ENCODE measurements at regions not wholly inside any gene's neighbourhood (a gene's known extent, or its start where the extent isn't known, plus 50 kb on each side); places are given as distances from the start of the nearest gene placed in this dataset.
"Not testable (repeated sequence)": the region's sequence is repeated elsewhere in the genome, so short reads cannot be mapped to it uniquely, and the experiment has no call there.

DNA sequence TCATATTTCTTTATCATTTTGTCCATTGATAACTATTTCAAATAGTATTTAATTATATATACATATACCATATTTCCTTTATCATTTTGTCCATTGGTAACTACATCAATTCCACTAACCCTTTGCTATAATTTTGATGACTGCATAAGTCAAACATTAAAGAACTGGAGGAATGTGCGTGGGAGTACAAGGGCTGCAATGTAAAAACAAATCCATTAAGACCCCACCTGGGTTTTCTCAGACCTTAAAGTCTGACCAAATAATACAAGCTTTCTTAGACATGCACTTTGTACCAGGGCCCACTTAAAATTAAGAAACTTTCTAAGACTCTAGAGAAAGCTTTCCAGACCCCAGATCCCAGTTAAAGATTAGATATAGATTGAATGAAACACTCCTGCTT, 1622.4 kb upstream of the PCDH10 start:
- Mint-ChIP-seq H3K36me3 (no peaks in the 10 kb centered on the region), H3K27ac (no peak overlapping the region), H3K9me3 (peaks cover 1 to 4% (median 2%) of the 10 kb centered on the region in 3 donors), H3K4me3 (no peak overlapping the region), H3K27me3 (no peaks in the 10 kb centered on the region), H3K4me1 (no peaks in the 10 kb centered on the region)

DNA sequence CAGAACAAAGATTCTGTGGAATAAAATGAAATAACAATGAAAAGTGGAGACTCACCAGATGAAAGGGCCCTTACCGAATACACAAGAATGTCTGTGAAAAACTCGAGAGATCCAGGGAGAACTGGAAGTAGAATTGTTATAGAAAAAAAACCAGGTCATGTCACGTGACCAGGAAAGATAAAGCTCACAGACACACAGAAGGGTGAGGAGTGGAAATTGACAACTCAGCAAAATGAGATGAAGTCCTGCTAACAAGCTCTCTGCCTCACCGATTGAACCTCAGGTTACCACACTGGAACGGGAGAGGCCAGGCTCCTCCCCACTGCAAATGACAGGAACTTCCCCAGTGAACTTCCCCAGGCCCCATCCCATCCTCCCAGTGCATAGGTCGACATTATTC, 1618.0 kb upstream of the PCDH10 start:
- H3K4me3 Mint-ChIP-seq: no peak overlapping the region
- H3K4me1 Mint-ChIP-seq: no peaks in the 10 kb centered on the region
- H3K9me3 Mint-ChIP-seq: peaks cover 0 to 2% (median 0%) of the 10 kb centered on the region in 3 donors
- no peaks in the 10 kb centered on the region for H3K36me3 Mint-ChIP-seq
- H3K27me3 Mint-ChIP-seq: no peaks in the 10 kb centered on the region
- H3K27ac Mint-ChIP-seq: no peak overlapping the region

DNA sequence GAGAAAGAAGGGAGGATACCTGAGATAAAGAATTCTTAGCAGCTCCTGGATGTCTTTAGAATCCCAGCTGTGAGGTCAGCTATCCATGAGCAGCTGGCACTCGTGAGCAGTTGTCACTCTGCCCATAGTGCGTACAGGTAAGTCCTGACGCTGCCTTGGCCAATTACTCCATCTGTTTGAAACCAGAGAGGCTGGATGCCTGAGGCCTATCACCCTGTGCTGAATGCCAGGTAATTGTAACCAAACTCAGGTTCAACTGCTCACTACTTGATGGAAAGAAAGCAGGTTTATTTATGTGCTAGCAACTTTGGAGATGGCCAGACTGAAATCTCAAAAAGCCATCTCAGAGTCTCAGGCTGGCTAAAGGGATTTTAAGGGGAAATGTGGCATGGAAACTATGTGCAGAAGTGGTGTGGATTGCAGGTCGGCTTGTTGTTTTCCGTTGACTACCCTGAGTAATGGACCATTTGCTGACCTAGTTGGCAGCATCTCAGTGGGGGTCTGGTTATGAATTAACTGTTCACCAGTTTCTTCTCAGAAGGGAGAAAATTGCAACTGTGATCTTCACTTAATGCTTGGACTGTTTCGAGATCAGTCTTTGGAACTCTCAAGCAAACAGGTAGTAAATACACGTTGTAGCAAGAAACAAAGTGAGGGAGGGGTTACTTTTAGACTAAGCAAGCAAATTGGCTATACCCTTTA, 1614.0 kb upstream of the PCDH10 start:
- no peaks in the 10 kb centered on the region for H3K27me3 Mint-ChIP-seq
- H3K9me3 Mint-ChIP-seq: peaks cover 0 to 2% (median 0%) of the 10 kb centered on the region in 3 donors
- H3K4me3 Mint-ChIP-seq: no peak overlapping the region
- H3K36me3 Mint-ChIP-seq: no peaks in the 10 kb centered on the region
- no peak overlapping the region for H3K27ac Mint-ChIP-seq
- H3K4me1 Mint-ChIP-seq: no peaks in the 10 kb centered on the region

DNA sequence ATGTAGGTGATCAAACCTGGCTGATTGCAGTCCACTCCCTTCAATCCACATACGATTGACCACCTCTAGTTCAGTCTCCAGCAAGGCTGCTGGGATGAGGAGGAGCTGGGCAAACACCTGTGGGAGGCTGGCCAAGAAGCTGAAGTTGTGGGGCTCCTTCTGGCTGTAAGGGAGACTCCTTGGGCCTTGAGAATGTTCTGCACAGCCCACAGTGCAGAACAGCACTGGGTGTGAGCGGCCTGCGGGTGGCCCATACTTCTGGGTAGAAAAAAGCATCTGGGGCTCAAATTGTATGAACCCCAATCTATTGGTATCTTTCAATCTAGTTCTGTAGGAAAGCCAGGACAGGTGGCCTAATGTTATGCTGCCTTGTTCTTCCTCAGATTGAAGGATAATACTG, 1608.8 kb upstream of the PCDH10 start:
- Mint-ChIP-seq H3K27me3 (no peaks in the 10 kb centered on the region), H3K4me1 (no peaks in the 10 kb centered on the region), H3K36me3 (no peaks in the 10 kb centered on the region), H3K4me3 (no peak overlapping the region), H3K27ac (no peak overlapping the region), H3K9me3 (no peaks in the 10 kb centered on the region)

DNA sequence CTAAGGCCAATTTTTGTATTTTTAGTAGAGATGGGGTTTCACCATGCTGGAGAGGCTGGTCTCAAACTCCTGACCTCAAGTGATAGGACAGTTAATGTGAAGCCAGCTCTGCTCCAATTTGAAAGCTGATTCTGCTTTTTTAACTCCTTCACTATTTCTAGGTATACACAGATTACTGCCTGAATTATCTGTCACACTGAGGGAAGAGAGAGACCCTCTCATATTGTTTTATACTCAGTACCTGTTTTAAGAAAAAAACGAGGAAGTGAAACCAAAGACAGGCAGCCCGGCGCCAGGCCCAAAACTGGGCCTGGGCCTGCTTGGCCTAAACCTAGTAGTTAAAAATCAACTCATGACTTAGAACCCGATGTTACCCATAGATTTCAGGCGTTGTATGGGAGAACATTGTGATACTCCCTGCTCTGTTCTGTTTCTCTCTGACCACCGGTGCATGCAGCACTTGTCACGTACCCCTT, 1601.5 kb upstream of the PCDH10 start:
- Mint-ChIP-seq H3K36me3 (no peaks in the 10 kb centered on the region), H3K4me1 (peaks cover 0 to 5% (median 3%) of the 10 kb centered on the region in 3 donors)

GRCh38 chr4:131551306-131551705, 1597.8 kb upstream of the PCDH10 start:
- peaks cover 0 to 5% (median 5%) of the 10 kb centered on the region in 3 donors for H3K4me1 Mint-ChIP-seq
- H3K27me3 Mint-ChIP-seq: no peaks in the 10 kb centered on the region
- no peaks in the 10 kb centered on the region for H3K36me3 Mint-ChIP-seq
- H3K9me3 Mint-ChIP-seq: no peaks in the 10 kb centered on the region
- H3K4me3 Mint-ChIP-seq: no peak overlapping the region
- H3K27ac Mint-ChIP-seq: no peak overlapping the region

More for the DNA sequence above, 1601.5 kb upstream of the PCDH10 start:
- Mint-ChIP-seq H3K4me3 (no peak overlapping the region), H3K9me3 (no peaks in the 10 kb centered on the region), H3K27ac (no peak overlapping the region), H3K27me3 (no peaks in the 10 kb centered on the region)

DNA sequence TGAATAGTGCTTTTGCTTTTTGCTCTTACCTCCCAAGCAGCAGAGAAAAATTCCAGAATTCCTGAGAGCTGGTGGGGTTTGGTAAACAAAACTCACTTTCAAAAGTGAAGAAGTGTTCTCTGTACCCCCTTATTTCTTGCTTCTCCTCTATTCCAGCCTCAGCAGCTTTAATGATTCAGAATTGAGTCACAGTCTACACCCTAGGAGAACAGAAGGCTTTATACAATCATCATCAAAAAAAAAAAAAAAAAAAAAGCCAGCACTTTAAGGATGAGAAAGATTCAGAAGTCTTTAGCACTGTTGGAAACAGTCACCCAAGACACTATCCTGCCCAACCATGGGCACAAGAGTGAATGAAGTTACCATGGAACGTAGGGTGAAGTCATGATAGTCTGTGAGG, 1583.1 kb upstream of the PCDH10 start:
- H3K27ac Mint-ChIP-seq: no peak overlapping the region
- H3K4me3 Mint-ChIP-seq: no peak overlapping the region
- peaks cover 0 to 2% (median 0%) of the 10 kb centered on the region in 3 donors for H3K4me1 Mint-ChIP-seq
- no peaks in the 10 kb centered on the region for H3K27me3 Mint-ChIP-seq
- H3K36me3 Mint-ChIP-seq: no peaks in the 10 kb centered on the region
- peaks cover 0 to 20% (median 3%) of the 10 kb centered on the region in 3 donors for H3K9me3 Mint-ChIP-seq

DNA sequence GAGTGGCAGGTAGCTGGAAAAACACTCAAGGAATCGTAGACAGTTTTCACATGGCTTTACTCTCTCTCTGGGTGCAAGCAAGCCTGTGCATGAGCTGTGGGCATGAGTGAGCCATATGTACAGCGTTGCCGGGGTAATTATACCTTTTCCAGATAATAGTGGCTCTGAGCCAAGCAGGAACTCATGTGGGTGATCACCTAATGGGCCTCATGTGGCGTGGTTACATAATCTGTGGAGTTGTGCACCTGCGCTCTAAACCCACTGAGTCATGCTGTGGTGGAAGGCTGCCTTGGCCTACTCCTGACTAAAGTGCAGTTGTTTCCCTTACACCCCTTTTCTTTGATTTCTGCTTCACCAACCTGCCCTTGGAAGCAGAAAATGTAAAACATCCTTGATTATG, 1564.5 kb upstream of the PCDH10 start:
- Mint-ChIP-seq H3K27me3 (no peaks in the 10 kb centered on the region), H3K36me3 (no peaks in the 10 kb centered on the region)

DNA sequence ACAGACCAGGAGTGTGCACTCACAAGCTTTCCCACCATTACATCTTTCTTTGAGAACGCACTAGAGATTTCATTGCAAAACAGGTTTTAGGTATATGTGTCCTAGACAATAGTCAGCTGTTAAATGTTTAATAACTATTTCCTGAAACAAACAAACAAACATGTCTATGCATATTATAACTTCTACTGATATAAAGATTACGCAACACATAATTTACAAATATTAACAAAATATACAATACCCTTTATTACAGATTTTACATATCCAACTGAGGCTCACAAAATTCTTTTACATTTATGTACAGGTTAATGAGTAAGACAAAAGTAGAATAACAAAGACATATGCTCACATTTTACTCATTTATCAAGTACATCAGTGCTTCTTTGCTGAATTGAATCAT, 1554.0 kb upstream of the PCDH10 start:
- H3K27me3 Mint-ChIP-seq: no peaks in the 10 kb centered on the region
- H3K4me1 Mint-ChIP-seq: peaks cover 0 to 3% (median 0%) of the 10 kb centered on the region in 3 donors
- no peak overlapping the region for H3K4me3 Mint-ChIP-seq
- no peaks in the 10 kb centered on the region for H3K36me3 Mint-ChIP-seq
- no peak overlapping the region for H3K27ac Mint-ChIP-seq
- H3K9me3 Mint-ChIP-seq: no peaks in the 10 kb centered on the region

More for the DNA sequence above, 1564.5 kb upstream of the PCDH10 start:
- H3K27ac Mint-ChIP-seq: no peak overlapping the region
- H3K4me3 Mint-ChIP-seq: no peak overlapping the region
- H3K4me1 Mint-ChIP-seq: no peaks in the 10 kb centered on the region
- H3K9me3 Mint-ChIP-seq: peaks cover 0 to 5% (median 0%) of the 10 kb centered on the region in 3 donors

DNA sequence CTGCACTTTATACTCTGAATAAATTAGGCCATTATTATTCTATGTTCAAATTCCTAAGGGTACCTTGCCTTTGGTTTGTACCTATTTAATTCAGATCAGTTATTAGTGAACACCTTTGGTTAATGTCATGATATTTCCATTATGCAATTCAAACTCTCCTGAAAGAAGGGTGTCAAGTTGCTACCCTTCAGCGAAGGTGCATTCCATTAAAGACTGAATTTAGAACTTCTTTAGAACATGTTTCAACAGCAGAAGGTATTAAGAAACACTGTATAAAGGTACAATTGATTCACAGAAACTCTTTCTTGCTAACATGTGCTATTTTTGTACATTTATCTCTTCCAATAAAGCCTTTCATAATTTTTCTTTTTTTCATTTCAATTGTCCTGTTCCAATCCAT, 1545.4 kb upstream of the PCDH10 start:
- no peak overlapping the region for H3K27ac Mint-ChIP-seq
- no peak overlapping the region for H3K4me3 Mint-ChIP-seq
- peaks cover 1% of the 10 kb centered on the region for H3K36me3 Mint-ChIP-seq
- peaks cover 3 to 5% (median 4%) of the 10 kb centered on the region in 3 donors for H3K9me3 Mint-ChIP-seq
- no peaks in the 10 kb centered on the region for H3K27me3 Mint-ChIP-seq
- H3K4me1 Mint-ChIP-seq: peaks cover 0 to 3% (median 0%) of the 10 kb centered on the region in 3 donors

- Mint-ChIP-seq H3K36me3 (no peaks in the 10 kb centered on the region), H3K27ac (no peak overlapping the region), H3K27me3 (no peaks in the 10 kb centered on the region), H3K4me1 (no peaks in the 10 kb centered on the region), H3K9me3 (peaks cover 0 to 8% (median 6%) of the 10 kb centered on the region in 3 donors), H3K4me3 (no peak overlapping the region)
Measured at GRCh38 chr4:131609039-131609438, 1540.1 kb upstream of the PCDH10 start.

GRCh38 chr4:131610517-131610916, 1538.6 kb upstream of the PCDH10 start:
- not testable (repeated sequence) for H3K9me3 Mint-ChIP-seq, H3K27me3 Mint-ChIP-seq, H3K4me1 Mint-ChIP-seq, H3K4me3 Mint-ChIP-seq, H3K27ac Mint-ChIP-seq, H3K36me3 Mint-ChIP-seq

DNA sequence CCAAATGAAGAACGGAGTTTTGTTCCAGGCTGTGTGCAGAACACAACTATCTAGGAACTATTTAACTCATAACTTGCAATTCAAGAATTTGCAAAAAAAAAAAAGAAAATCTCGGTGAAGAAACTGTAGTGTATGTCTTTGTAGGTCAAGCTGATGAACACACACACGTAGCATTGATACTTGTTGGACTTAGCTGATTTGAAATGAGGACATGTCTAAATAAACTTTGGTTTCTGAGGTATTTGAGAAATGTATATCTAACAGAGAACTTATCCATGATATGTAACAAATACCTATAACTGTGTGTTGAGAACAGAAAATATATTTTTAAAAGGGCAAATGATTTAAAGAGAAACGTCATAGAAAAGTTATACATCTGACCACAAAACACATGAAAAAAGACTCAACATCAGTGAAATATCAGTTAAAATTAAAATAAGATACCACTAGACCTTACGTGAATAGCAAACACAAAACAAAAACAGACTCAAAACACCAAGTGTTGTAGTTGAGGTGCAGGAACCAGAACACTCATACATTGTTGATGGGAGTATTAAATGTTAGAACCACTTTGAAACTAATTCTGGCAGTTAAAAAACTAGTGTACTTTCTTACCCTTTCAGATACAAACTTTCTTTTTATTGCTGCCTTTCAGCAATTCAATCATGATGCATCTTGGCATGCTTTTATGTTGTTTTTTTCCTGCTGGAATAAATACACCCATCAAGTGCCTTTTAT, 1535.8 kb upstream of the PCDH10 start:
- Mint-ChIP-seq H3K36me3 (no peaks in the 10 kb centered on the region), H3K4me1 (peaks cover 0 to 2% (median 0%) of the 10 kb centered on the region in 3 donors), H3K27me3 (no peaks in the 10 kb centered on the region), H3K27ac (no peak overlapping the region), H3K9me3 (peaks cover 0 to 8% (median 6%) of the 10 kb centered on the region in 3 donors), H3K4me3 (no peak overlapping the region)

DNA sequence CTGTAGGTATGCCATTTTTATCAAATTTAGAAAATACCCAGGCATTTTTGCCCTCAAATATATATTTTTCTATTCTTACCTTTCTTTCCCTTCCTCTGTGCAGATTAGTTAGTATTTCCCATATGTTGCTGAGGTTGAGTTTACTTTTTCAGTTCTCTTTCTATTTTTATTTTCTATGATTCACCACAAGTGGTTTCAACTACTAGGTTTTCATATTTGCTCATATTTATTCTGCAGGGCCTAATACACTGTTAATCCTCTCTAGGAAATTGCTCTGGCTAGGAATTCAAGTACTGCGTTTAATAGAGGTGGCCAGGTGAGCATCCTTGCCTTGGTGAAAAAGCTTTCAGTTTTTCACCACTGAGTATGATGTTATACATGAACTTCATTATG, 1535.3 kb upstream of the PCDH10 start:
- H3K27ac Mint-ChIP-seq: no peak overlapping the region
- peaks cover 0 to 8% (median 6%) of the 10 kb centered on the region in 3 donors for H3K9me3 Mint-ChIP-seq

GRCh38 chr4:131632877-131633276, 1516.2 kb upstream of the PCDH10 start:
- Mint-ChIP-seq H3K27ac (no peak overlapping the region), H3K27me3 (no peaks in the 10 kb centered on the region), H3K4me3 (no peak overlapping the region), H3K9me3 (peaks cover 4 to 11% (median 5%) of the 10 kb centered on the region in 3 donors), H3K4me1 (no peaks in the 10 kb centered on the region), H3K36me3 (no peaks in the 10 kb centered on the region)

More for the DNA sequence above, 1535.3 kb upstream of the PCDH10 start:
- Mint-ChIP-seq H3K4me3 (no peak overlapping the region), H3K4me1 (peaks cover 0 to 2% (median 0%) of the 10 kb centered on the region in 3 donors), H3K27me3 (no peaks in the 10 kb centered on the region), H3K36me3 (no peaks in the 10 kb centered on the region)

Data from IgD-negative memory B cell (primary cell).